HG03095 (cell line): ENCODE measurements at regions not wholly inside any gene's neighbourhood (a gene's known extent, or its start where the extent isn't known, plus 50 kb on each side); places are given as distances from the start of the nearest gene placed in this dataset.
"Not testable (repeated sequence)": the region's sequence is repeated elsewhere in the genome, so short reads cannot be mapped to it uniquely, and the experiment has no call there.

Experiments
- ATAC-seq: cut with Tn5 transposase; IDR thresholded peaks from one replicate; pipeline ENCODE4 v1.9.1; 2021; ENCODE audit warnings: moderate library complexity; ENCODE audit not compliant: unreplicated experiment

GRCh38 chr14:106200541-106201315 lies 674.3 kb downstream of the TMEM121 start:
- ATAC-seq, result no peak

DNA sequence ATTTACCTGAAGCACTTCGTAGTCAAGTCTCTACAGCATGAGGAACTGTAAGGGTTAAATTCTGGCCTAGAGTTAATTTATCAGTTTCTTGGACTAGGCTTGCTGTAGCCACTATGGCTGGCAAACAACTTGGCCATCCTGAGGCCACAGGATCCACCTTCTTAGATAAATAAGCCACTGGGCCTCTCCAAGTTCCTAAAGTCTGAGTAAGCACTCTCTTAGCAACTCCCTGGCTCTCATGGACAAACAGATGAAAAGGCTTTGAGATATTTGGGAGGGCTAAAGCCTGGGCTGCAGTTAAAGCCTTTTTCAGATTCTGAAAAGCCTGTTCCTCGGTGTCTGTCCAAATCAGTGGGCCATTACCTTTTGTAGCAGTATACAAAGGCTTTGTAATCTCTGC lies 675.0 kb downstream of the TMEM121 start:
- no peak for ATAC-seq

DNA sequence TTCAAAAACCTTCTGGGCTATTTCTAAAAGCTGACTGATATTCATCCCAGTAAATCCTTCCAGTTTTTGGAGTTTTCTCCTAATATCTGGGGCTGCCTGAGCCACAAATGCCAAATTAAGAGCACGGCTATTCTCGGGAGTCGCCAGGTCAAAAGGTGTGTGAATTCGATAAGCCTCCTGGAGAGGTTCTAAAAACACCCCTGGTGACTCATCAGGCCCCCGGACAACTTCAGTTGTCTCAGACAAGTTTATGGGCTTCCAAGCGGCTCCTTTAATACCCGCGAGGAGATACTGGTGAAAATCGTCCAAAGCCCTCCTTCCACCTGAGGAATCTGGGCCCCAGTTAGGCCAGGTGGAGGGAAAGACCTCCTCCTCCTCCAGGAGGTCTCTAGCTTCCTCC lies 677.1 kb downstream of the TMEM121 start:
- no peak for ATAC-seq

GRCh38 chr14:106204063-106204462 lies 677.7 kb downstream of the TMEM121 start:
- ATAC-seq, result no peak

GRCh38 chr14:106207316-106207715 lies 680.9 kb downstream of the TMEM121 start:
- no peak for ATAC-seq

GRCh38 chr14:106208794-106209193 lies 682.4 kb downstream of the TMEM121 start:
- ATAC-seq, result no peak

- ATAC-seq, result no peak
Measured at GRCh38 chr14:106209755-106210154, 683.4 kb downstream of the TMEM121 start.

DNA sequence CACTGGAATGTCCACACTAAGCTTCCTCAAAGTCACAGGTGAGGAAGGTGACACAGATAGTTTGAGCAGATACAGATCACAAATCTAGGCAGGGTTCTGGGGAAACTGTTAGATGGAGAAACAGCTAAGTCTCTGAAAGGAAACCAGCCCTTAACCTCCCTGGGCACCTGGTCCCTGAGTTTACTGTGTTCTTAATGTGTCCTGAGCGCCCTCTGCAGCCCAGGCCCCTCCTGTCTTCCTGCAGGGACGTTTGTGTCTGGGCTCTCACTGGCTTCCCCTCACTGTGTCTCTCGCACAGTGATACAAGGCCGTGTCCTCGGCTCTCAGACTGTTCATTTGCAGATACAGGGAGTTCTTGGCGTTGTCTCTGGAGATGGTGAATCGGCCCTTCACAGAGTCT lies 684.3 kb downstream of the TMEM121 start:
- no peak for ATAC-seq

DNA sequence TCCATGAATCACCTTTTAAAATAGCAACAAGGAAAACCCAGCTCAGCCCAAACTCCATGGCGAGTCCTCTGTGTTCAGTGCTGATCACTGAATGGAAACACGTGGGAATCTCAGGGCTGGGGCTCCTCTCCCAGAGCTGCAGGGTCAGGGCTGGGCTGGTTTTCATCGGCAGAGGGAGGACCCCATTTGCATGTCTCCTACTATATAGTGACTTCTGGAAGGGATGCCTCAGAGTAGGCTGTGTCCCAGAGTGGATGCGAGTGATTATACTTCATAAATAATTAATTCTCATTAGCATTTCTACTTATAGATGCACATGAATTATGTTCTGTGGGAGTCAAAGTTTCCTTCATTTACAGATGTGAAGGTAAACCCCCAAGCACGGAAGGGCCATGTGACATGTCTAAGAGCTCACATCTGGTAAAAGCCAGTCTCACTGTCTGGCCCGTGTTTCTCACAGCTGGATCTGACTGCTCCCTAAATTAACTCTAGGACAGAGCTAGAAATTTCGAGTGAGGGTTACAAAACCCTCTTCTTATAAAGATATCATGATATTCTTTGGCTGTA lies 685.0 kb downstream of the TMEM121 start:
- ATAC-seq, result no peak

DNA sequence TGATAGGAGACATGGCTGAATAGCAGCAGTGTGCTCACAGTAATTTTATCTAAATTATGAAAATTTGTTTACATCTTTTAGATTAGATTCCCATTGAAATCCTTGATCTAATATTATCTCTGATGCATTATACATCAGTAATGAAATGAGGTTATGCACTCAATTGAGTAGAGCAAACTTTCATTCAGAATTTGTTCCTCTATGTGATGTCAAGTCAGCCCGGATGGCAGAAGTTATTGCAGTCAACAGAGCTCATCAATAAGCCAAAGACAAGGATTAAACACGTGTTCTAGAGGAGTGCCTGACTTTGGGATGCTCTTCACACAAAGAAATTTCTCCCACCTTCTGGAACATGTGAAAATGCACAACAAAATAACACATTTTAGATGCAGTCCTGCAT lies 688.8 kb downstream of the TMEM121 start:
- ATAC-seq, result no peak

DNA sequence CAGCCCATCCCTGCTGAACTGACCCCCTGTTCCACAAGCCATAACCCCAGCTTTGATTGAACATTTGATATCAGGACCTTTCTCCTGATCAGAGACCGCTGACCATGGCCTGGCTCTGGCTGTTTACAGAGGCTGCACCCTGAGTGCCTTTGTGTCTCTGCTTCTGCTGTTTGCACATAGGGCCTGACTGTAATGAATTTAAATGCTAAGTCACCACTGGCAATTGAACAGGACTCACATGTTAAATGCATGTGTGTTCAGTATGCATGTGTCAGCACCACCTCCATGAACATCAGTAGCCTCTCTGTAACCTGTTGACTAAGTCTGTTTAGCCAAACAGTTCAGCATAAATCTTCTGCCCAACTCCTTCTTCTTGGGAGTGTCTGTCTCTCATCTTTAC lies 690.3 kb downstream of the TMEM121 start:
- no peak for ATAC-seq

DNA sequence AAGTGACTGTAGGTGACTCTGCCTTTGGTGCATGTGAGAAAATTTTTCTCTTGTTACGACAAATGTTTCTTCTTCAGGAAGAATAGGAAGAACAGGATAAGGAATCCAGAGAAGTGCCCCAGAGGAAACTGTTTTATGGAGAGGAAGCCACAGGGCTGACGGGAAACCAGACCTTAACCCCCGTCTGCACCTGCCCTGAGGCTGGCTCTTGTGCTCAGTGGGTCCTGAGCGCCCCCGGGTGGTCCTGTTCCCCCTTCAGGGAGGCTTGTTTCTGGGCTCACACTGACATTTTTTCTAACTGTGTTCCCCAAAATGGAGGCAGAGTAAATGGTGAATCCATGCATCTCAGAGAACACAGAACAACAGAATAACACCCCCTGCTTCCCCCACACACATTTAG lies 691.8 kb downstream of the TMEM121 start:
- no peak for ATAC-seq

DNA sequence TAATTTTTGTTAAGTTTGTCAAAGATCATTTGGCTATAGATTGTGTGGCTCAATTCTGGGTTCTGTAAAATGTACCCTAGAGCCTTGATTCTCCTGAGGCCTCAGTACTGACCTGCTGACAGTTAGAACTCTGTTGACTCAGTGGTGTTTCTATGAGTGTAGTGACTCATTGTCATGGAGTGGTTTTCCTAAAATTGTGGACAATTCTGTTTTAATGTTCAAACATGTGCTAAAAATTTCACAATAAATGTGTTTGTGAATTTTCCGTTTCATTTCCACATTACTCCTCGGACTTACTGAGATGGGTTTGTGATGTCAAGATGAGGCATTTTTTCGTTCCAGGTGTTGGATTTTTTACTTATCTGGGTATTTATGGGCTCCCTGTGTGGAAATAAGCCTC lies 695.9 kb downstream of the TMEM121 start:
- no peak for ATAC-seq

DNA sequence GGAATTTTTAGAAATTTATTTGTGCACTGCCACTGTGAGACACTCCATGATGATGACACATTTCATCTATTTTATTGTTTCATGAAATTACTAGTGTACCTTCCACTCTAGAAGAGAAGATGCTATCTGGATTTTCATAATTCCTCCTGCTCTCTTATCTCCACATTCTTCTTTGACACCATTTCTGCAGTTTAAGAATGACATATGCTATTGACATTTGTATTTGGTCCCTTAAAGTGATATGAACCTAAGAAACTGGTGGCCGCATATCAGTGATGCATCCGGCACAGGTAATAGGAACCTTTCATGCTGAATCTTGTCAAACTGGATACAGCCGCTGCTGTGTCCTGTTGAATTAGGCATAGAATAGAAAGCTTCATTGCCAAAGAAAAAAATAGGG lies 696.3 kb downstream of the TMEM121 start:
- no peak for ATAC-seq

DNA sequence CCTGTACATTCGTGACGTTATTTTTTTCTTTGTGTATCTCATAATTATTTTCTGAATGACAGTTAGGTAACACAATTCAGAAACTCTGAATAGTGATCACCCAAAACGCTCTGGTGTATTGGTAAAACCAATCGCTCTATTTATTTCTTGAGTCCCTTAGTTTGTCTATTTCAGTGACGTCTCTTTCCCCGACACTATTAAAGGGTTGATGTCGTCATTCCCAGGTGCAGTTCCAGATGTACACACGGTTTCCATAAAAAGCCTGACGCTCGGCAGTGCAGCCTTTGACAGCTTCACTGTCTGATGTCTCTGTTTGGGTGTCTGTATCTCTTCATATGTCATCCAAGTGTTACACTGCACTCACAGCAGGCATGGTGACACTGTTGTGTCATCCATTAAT lies 701.4 kb downstream of the TMEM121 start:
- ATAC-seq, result no peak

- no peak for ATAC-seq
Measured at GRCh38 chr14:106228541-106229158, 702.3 kb downstream of the TMEM121 start.

DNA sequence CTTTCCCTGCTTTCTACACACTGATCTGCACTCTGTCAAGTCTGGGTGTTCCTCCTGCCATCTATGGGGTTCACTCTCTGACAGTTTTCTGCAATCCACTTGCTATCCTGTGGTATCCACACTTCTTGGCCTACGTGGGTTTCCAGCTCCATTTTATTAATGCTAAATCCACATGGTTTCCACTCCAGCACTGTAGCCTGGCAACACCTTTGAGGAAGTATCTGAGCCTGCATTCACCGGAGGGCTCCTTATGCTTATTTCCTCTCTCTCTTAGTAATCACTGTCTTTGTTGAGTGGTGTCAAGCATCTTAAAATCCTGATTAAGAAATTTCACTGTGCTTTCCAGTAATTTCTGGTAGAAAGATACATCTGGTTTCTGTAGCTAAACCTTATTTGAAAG lies 703.7 kb downstream of the TMEM121 start:
- ATAC-seq, result no peak

- ATAC-seq, result not testable (repeated sequence)
Measured at GRCh38 chr14:106233191-106233590, 706.8 kb downstream of the TMEM121 start.

DNA sequence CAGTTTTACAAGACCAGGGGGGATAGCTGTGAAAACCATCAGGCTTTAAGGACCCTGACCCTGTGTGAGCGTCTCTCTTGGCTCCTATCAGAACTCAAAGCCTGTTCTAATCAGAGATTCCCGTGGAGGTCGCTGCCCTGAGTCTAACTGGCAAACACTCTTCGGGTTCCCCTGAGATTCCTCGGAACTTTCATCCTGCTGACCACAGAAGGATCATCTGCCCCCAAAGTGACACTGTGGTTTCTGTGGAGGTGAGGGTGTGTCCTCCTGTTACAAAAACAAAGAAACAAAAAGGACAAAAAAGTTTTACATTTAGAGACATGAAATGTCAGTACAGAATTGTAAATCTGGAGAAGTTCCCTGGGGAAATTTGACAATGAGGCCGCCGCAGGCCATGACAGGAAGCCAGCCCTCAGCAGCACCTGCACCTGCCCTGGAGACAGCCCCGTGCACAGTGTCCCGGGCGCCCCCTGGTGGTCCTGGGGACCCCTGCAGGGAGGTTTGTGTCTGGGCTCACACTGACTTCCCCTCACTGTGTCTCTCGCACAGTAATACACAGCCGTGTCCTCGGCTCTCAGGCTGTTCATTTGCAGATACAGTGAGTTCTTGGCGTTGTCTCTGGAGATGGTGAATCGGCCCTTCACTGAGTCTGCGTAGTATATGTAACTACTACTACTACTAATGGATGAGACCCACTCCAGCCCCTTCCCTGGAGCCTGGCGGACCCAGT lies 708.3 kb downstream of the TMEM121 start:
- not testable (repeated sequence) for ATAC-seq

GRCh38 chr14:106235356-106236159 lies 709.2 kb downstream of the TMEM121 start:
- ATAC-seq, result no peak
